ENCODE measurements at regions not wholly inside any gene's neighbourhood (a gene's known extent, or its start where the extent isn't known, plus 50 kb on each side); places are given as distances from the start of the nearest gene placed in this dataset.

- TF ChIP-seq IRF3 (IDR thresholded peaks at IDR 0.05; ENCODE audit: low read depth, low read length) (no peak), USF2 (IDR thresholded peaks at IDR 0.05; ENCODE audit: borderline replicate concordance, low read depth, low read length) (no peak), ZBTB33 (IDR thresholded peaks at IDR 0.05; ENCODE audit: borderline replicate concordance, low read depth) (no peak), RCOR1 (IDR thresholded peaks at IDR 0.05; ENCODE audit: low read length) (no peak)
Observed at GRCh38 chr9:88852794-88853193, 138.5 kb upstream of the S1PR3 start (continued).

- Histone ChIP-seq H3K9me3 (no peaks in the 10 kb centered on the region), H3K4me1 (ENCODE audit: control insufficient read depth in 1 of 2, insufficient read depth in 2 of 2, low read depth in 1 of 2, low read length in 1 of 2) (peaks cover 0 to 4% of the 10 kb centered on the region in 2 experiments; a peak in 1 of 4 replicates), H2AFZ (ENCODE audit: low read depth) (no peak overlapping the region), H3K79me2 (ENCODE audit: insufficient read depth) (no peaks in the 10 kb centered on the region), H3K27me3 (ENCODE audit: insufficient read depth) (no peaks in the 10 kb centered on the region), H3K4me3 (ENCODE audit: low read depth in 2 of 2, low read length in 1 of 2) (no peak overlapping the region), H3K9ac (no peak overlapping the region), H4K20me1 (ENCODE audit: insufficient read depth) (no peaks in the 10 kb centered on the region), H3K27ac (ENCODE audit: low read depth in 2 of 2, low read length in 1 of 2) (no peak overlapping the region), H3K4me2 (no peak overlapping the region), H3K9me2 (peaks cover 3% of the 10 kb centered on the region; the same call in 1 of the 2 replicates), H3K36me3 (replicated peaks in 1 of 2; ENCODE audit: control insufficient read depth in 1 of 2, insufficient read depth in 2 of 2, low read length in 1 of 2) (no peaks in the 10 kb centered on the region), H3F3A (replicated peaks; ENCODE audit: insufficient read depth) (no peaks in the 10 kb centered on the region)
- ChIA-PET CTCF (no interaction called here), POLR2A (no interaction called here)
- 51% methylated on average over 5 of the region's 5 CpGs for WGBS (ENCODE audit: low lambda C conversion rate)
- DNase-seq, result no peak
- TF ChIP-seq TEAD4 (IDR thresholded peaks at IDR 0.05; ENCODE audit: borderline replicate concordance, insufficient read depth), result no peak
- TF ChIP-seq REST (IDR thresholded peaks at IDR 0.05; ENCODE audit: low read depth, low read length), result no peak
- TF ChIP-seq RAD21 (IDR thresholded peaks at IDR 0.05; ENCODE audit: low read length), result no peak
- TF ChIP-seq RFX5 (IDR thresholded peaks at IDR 0.05; ENCODE audit: low read length), result no peak
- no peak for TF ChIP-seq SIN3A (IDR thresholded peaks at IDR 0.05; ENCODE audit: borderline replicate concordance, low read depth, low read length)
- no peak for TF ChIP-seq RCOR1 (IDR thresholded peaks at IDR 0.05; ENCODE audit: low read length)
- TF ChIP-seq ZBTB33 (IDR thresholded peaks at IDR 0.05; ENCODE audit: borderline replicate concordance, low read depth), result no peak
- no peak for TF ChIP-seq NRF1 (IDR thresholded peaks at IDR 0.05; ENCODE audit: low read depth, low read length)
- no peak for TF ChIP-seq RXRA (IDR thresholded peaks at IDR 0.05; ENCODE audit: borderline replicate concordance, low read depth)
- no peak for TF ChIP-seq YY1 (IDR thresholded peaks at IDR 0.05; ENCODE audit: low read depth)
- no peak for TF ChIP-seq EP300 (IDR thresholded peaks at IDR 0.05; ENCODE audit: borderline replicate concordance in 1 of 2, low read depth in 1 of 2, low read length in 1 of 2)
- TF ChIP-seq NFIC (IDR thresholded peaks at IDR 0.05; ENCODE audit: borderline replicate concordance), result no peak
- no peak for TF ChIP-seq SMC3 (IDR thresholded peaks at IDR 0.05; ENCODE audit: low read depth, low read length)
- no peak for TF ChIP-seq MEF2A (IDR thresholded peaks at IDR 0.05; ENCODE audit: borderline replicate concordance, low read depth)
- TF ChIP-seq CTCF (IDR thresholded peaks at IDR 0.05), result no peak
- TF ChIP-seq MAX (IDR thresholded peaks at IDR 0.05; ENCODE audit: low read depth), result no peak
Observed at GRCh38 chr9:88870627-88871026, 120.6 kb upstream of the S1PR3 start.
